ENCODE measurements at regions not wholly inside any gene's neighbourhood (a gene's known extent, or its start where the extent isn't known, plus 50 kb on each side); places are given as distances from the start of the nearest gene placed in this dataset.

DNA sequence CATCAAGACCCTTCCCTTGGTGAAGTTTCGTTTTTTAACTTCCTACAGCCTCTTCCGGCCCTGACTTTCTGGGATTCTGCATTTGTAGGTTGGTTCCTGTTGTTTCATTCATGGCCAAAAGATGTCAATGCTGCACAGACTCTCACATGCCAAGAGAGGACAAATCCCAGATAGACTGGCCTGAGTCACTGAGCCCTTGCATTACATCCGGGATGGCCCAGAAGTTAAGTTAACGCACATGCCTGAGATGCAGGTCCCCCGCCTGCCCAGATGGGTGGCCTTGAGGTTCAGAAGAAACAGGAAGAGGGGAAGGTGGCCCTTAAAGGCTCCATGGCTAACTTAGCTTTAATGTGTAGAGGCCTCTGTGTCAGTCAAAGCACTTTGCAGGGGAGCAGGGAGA, 51.6 kb upstream of the SRGAP3 start:
- no peak for DNase-seq

DNA sequence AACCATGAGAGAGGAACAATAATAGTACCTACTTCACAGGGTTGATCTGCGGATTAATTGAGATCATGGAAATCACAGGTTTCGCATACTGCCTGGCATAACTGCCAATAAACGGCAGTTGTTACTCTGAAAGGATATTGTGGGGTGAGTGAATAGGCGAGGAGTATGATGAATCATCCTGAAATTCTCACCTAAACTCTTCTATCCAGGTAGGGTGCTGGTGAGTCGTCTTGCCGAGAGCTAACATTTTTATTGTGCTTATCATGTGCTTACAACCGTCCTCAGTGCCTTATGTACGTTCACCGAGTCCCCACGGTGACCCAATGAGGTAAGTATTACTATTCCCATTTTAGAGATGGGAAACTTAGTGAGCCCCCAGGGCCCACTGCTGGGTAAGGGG, 52.4 kb upstream of the SRGAP3 start:
- DNase-seq = no peak

DNA sequence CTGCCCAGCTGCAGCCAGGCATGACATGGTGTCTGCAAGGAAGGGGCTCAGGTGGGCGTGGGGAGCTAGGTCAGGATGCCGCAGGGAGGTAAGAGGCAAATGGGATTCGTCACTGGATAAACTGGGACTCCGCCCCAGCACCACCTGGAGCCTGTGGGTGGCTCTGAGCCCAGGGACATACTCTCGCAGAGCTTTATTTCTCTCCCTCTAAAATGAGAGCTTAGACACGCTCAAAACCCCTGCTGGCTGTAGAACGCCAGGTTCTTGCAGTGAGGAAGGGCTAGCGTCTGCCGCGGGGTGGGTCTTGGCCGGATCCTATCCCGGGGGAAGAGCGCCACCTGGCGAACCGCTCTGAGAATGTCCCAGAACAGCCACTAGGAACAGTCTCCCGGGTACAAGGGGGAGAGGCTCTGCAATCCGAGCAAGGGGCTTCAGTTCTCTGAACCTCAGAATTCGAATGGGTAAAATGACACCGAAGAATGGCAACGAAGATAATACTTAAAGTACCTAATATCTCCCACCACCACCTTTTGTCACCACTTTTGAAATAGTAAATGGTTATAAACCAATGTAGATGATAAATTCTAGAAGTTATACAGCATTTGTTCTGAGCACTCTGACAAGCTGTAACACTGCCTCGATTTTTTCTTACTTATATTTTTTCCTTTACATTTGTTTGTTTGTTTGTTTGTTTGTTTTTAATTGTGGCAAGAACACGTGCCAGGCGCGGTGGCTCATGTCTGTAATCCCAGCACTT, 53.2 kb upstream of the SRGAP3 start:
- DNase-seq = peak; percentile 85

DNA sequence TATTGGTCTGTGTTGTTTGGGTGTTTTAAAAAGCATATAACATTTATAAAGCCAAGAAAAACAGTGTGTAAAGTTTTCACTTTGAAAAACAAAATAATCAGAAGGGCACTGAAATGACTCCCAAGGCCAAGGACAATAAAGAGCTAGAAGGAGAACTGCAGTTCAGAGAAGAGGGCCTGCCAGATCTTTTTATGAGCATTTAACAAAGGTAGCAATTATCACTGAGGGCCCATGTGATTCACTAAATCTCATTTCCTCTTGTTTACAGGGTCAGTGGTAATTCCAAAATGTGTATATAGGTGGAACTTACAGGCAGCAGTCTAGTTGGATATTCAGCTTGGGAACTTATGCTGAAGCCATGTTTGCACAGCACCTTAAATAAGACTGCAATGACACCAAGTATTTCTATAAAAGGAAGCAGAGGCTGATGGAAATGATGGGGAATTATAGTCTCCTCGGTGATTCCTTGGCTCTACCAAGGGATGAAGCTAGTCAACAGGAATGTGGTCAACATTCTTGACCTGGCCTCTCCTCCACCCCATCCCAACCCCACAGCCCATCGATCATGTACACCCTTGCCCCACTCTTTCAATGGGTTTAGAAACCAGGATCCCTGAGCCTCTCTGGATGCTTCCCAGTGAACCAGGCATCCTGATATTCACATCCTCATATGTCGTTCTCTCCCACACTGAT, 54.4 kb upstream of the THUMPD3 start:
- no peak for DNase-seq

- DNase-seq = no peak
Measured at GRCh38 chr3:9310043-9310442, 52.8 kb upstream of the THUMPD3 start.

DNA sequence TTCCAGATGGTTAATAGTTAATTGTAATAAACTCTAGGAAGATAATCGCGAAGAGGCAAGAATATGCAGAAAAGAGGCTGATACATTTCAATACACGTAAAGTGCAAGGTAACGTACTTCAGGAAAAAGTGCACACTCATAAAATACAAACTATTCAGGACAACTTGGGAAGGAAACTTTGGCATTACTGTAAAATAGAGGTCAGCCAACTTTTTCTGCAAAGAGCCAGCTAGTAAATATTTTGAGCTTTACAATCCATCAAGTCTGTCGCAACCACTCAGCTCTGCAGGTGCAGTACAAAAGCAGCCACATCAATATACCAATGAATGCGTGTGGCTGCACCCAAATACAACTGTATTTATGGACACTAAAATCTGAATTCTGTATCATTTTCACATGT, 51.6 kb upstream of the THUMPD3 start:
- DNase-seq = no peak
